Glutamatergic neuron (in vitro differentiated cells): ENCODE measurements at regions not wholly inside any gene's neighbourhood (a gene's known extent, or its start where the extent isn't known, plus 50 kb on each side); places are given as distances from the start of the nearest gene placed in this dataset.
"Not testable (repeated sequence)": the region's sequence is repeated elsewhere in the genome, so short reads cannot be mapped to it uniquely, and the experiment has no call there.

ENCODE experiments used
- DNase-seq: peaks from one replicate; pipeline ENCODE4 v3.0.0; 2022
- H3K27ac Mint-ChIP-seq: one replicate; pipeline ENCODE4 v1.8.0; 2020; ENCODE audit warnings: mild to moderate bottlenecking, mixed read lengths, inconsistent platforms; ENCODE audit not compliant: unreplicated experiment
- H3K27me3 Mint-ChIP-seq: one replicate; pipeline ENCODE4 v1.8.0; 2020; ENCODE audit warnings: mild to moderate bottlenecking, moderate library complexity, mixed read lengths, inconsistent platforms; ENCODE audit not compliant: unreplicated experiment
- H3K36me3 Mint-ChIP-seq: one replicate; pipeline ENCODE4 v1.8.0; 2020; ENCODE audit warnings: mild to moderate bottlenecking, mixed read lengths, inconsistent platforms; ENCODE audit not compliant: unreplicated experiment
- H3K4me1 Mint-ChIP-seq: one replicate; pipeline ENCODE4 v1.8.0; 2020; ENCODE audit warnings: mild to moderate bottlenecking, low read depth, mixed read lengths, inconsistent platforms; ENCODE audit not compliant: unreplicated experiment
- H3K4me3 Mint-ChIP-seq: one replicate; pipeline ENCODE4 v1.8.0; 2020; ENCODE audit warnings: mild to moderate bottlenecking, mixed read lengths, inconsistent platforms; ENCODE audit not compliant: unreplicated experiment
- H3K9me3 Mint-ChIP-seq: one replicate; pipeline ENCODE4 v1.8.0; 2020; ENCODE audit warnings: mild to moderate bottlenecking, moderate library complexity, mixed read lengths, inconsistent platforms; ENCODE audit not compliant: unreplicated experiment
- TF ChIP-seq, protein P1 (sequence below): fragments of 200-600 bp; sonication (generic); IDR thresholded peaks from one replicate; pipeline ENCODE4 v1.5.0; 2021; ENCODE audit not compliant: partially characterized antibody, unreplicated experiment

DNA sequence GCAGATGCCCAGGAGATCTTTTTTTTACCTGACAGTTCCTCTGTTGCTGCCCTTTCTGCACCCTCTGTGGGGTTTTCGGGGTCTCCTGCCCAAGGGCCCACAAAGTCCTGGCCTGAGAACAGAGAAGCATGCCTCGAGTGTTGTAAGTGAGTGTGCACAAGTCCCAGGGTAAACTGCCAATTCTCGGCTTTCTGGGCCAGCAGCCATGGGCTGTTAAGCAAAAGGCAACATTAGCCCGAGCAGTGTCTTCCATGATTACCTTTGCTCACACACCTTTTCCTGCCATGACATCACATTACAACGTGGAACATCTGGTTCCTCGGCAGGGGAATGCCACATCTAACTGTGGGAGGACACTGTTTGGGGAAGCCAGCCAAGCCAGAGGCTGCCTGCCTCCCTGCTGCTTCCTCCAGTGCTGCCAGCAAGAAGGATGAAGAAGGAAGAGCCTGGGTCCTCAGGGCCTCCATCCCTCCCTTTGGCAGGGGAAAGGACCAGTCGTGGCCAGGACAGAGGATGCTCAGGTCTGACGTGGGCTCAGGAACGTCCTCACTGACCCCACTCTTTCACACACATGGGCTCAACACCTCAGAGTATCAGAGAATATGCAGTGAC is 485.9 kb downstream of the OMA1 start:
- H3K4me3 Mint-ChIP-seq: no peak overlapping the region
- no peaks in the 10 kb centered on the region for H3K36me3 Mint-ChIP-seq

DNA sequence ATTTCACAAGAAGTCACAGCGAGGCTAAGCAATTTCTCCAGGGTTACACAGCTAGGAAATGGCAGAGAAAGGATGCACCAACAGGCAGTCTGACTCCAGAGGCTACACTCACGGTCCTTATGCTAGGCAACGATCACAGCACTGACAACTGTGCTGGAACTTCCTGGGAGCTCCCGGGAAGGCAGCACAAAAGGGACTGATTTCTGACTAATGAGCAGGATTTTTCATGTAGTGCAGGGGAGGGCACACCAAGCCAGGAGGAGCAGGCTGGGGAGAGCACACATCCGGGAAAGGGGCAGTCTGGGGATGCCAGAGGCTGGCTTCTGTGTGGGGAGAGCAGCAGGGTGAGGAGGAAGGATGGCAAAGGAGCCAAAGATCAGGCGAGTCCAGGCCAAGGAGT is 486.7 kb downstream of the OMA1 start:
- Mint-ChIP-seq H3K36me3 (no peaks in the 10 kb centered on the region), H3K27ac (no peak overlapping the region), H3K9me3 (no peaks in the 10 kb centered on the region), H3K27me3 (peaks cover 5% of the 10 kb centered on the region), H3K4me1 (no peaks in the 10 kb centered on the region), H3K4me3 (no peak overlapping the region)
- TF ChIP-seq, protein P1, sequence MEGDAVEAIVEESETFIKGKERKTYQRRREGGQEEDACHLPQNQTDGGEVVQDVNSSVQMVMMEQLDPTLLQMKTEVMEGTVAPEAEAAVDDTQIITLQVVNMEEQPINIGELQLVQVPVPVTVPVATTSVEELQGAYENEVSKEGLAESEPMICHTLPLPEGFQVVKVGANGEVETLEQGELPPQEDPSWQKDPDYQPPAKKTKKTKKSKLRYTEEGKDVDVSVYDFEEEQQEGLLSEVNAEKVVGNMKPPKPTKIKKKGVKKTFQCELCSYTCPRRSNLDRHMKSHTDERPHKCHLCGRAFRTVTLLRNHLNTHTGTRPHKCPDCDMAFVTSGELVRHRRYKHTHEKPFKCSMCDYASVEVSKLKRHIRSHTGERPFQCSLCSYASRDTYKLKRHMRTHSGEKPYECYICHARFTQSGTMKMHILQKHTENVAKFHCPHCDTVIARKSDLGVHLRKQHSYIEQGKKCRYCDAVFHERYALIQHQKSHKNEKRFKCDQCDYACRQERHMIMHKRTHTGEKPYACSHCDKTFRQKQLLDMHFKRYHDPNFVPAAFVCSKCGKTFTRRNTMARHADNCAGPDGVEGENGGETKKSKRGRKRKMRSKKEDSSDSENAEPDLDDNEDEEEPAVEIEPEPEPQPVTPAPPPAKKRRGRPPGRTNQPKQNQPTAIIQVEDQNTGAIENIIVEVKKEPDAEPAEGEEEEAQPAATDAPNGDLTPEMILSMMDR: no peak
- DNase-seq: no peak

More for the DNA sequence above, 485.9 kb downstream of the OMA1 start:
- DNase-seq: no peak
- H3K27me3 Mint-ChIP-seq: peaks cover 5% of the 10 kb centered on the region
- H3K4me1 Mint-ChIP-seq: no peaks in the 10 kb centered on the region
- TF ChIP-seq, protein P1: no peak
- H3K9me3 Mint-ChIP-seq: no peaks in the 10 kb centered on the region
- H3K27ac Mint-ChIP-seq: no peak overlapping the region

- Mint-ChIP-seq H3K9me3 (no peaks in the 10 kb centered on the region), H3K4me3 (no peak overlapping the region), H3K36me3 (no peaks in the 10 kb centered on the region), H3K27ac (no peak overlapping the region), H3K27me3 (peaks cover 5% of the 10 kb centered on the region), H3K4me1 (no peaks in the 10 kb centered on the region)
- TF ChIP-seq, protein P1: no peak
- DNase-seq: no peak
Observed at GRCh38 chr1:58058323-58058722, 488.2 kb downstream of the OMA1 start.

GRCh38 chr1:58057826-58058225 is 488.7 kb downstream of the OMA1 start:
- Mint-ChIP-seq H3K9me3 (no peaks in the 10 kb centered on the region), H3K4me3 (no peak overlapping the region), H3K4me1 (no peaks in the 10 kb centered on the region), H3K27me3 (peaks cover 5% of the 10 kb centered on the region), H3K27ac (no peak overlapping the region), H3K36me3 (no peaks in the 10 kb centered on the region)
- DNase-seq: no peak
- TF ChIP-seq, protein P1: no peak

GRCh38 chr1:58051187-58051586 is 495.3 kb downstream of the OMA1 start:
- not testable (repeated sequence) for DNase-seq, H3K36me3 Mint-ChIP-seq, H3K4me3 Mint-ChIP-seq, H3K4me1 Mint-ChIP-seq, H3K27me3 Mint-ChIP-seq, H3K27ac Mint-ChIP-seq, H3K9me3 Mint-ChIP-seq
